ENCODE measurements at regions not wholly inside any gene's neighbourhood (a gene's known extent, or its start where the extent isn't known, plus 50 kb on each side); places are given as distances from the start of the nearest gene placed in this dataset. TPM values are rescaled to one million over a fixed set of nuclear protein-coding genes. Genes with fewer than 3 reads are reported as not detected.
"Not testable (repeated sequence)": the region's sequence is repeated elsewhere in the genome, so short reads cannot be mapped to it uniquely, and the experiment has no call there.

DNA sequence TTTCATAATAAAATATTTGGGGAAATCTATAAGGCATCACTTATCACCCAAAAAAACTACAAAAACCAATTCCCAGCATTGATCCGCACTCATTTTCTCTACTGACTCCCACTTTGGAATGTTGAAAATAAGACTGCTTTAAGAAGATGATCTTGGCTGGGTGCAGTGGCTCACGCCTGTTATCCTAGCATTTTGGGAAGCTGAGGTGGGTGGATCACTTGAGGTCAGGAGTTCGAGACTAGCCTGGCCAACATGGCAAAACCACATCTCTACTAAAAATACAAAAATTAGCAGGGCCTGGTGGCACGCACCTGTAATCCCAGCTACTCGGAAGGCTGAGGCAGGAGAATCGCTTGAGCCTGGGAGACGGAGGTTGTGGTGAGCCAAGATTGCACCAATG lies 50.0 kb upstream of the METTL9 start:
- H2BK5ac ChIP-seq (ENCODE audit: low read depth, low read length, poor library complexity, severe bottlenecking); H2AK5ac ChIP-seq (ENCODE audit: low read length, severe bottlenecking); H3K14ac ChIP-seq (ENCODE audit: low read length in 2 of 2); H4K8ac ChIP-seq (ENCODE audit: low read length); DNase-seq; H4K91ac ChIP-seq (ENCODE audit: low read length); H3K4ac ChIP-seq (ENCODE audit: low read depth in 1 of 2, low read length in 2 of 2); H2BK120ac ChIP-seq (ENCODE audit: low read depth, low read length); H3K4me1 ChIP-seq (ENCODE audit: control insufficient read depth, insufficient read depth, low read depth, low read length); H3K27ac ChIP-seq (ENCODE audit: low read length, poor library complexity, severe bottlenecking); H3K18ac ChIP-seq (ENCODE audit: low read depth in 1 of 2, low read length in 2 of 2); H2BK12ac ChIP-seq (ENCODE audit: low read length in 2 of 2); H3K9ac ChIP-seq (ENCODE audit: low read length); H3K23ac ChIP-seq (ENCODE audit: low read length in 2 of 2); H3K9me3 ChIP-seq (ENCODE audit: control insufficient read depth, low read length); H2AFZ ChIP-seq (ENCODE audit: low read depth, low read length); H3K4me3 ChIP-seq (ENCODE audit: insufficient read depth in 1 of 2, low read depth in 1 of 2, low read length in 2 of 2); H3K79me1 ChIP-seq (replicated peaks; ENCODE audit: low read length, poor library complexity, severe bottlenecking); H2BK15ac ChIP-seq (ENCODE audit: low read depth, poor library complexity, severe bottlenecking); H3K36me3 ChIP-seq (ENCODE audit: control insufficient read depth in 1 of 2, insufficient read depth in 2 of 2, low read depth in 1 of 2, low read length in 2 of 2); H3K4me2 ChIP-seq (ENCODE audit: low read length, poor library complexity, severe bottlenecking): not testable (repeated sequence)
- peaks cover 4 to 19% of the 10 kb centered on the region in 2 experiments for H3K27me3 ChIP-seq (ENCODE audit: control insufficient read depth in 1 of 2, insufficient read depth in 1 of 2, low read length in 2 of 2)
- 100% methylated on average over 1 of the region's 7 CpGs for WGBS

Small RNA genes lying in the stretch of these regions (small RNA-seq; reads per million reads assigned to genes)
- not detected for gene MIR3680-1 (ENCODE audit: low read depth)
